ENCODE measurements at regions not wholly inside any gene's neighbourhood (a gene's known extent, or its start where the extent isn't known, plus 50 kb on each side); places are given as distances from the start of the nearest gene placed in this dataset.

- H3K4me3 ChIP-seq (ENCODE audit: low read depth, low read length) = no peak overlapping the region
- no peak for TF ChIP-seq CTCF (conservative IDR thresholded peaks at IDR 0.05; ENCODE audit: low read depth, low read length)
- no peak for DNase-seq (ENCODE audit: low read depth)
These were observed 98.0 kb upstream of the DCLK2 start for GRCh38 chr4:149980121-149980682.

GRCh38 chr4:149980941-149981340 lies 97.3 kb upstream of the DCLK2 start:
- TF ChIP-seq CTCF (conservative IDR thresholded peaks at IDR 0.05; ENCODE audit: low read depth, low read length) = peak; percentile 83
- H3K4me3 ChIP-seq (ENCODE audit: low read depth, low read length) = no peak overlapping the region

GRCh38 chr4:149983401-149983800 lies 94.8 kb upstream of the DCLK2 start:
- DNase-seq (ENCODE audit: low read depth) = no peak
- H3K4me3 ChIP-seq (ENCODE audit: low read depth, low read length) = no peak overlapping the region
- TF ChIP-seq CTCF (conservative IDR thresholded peaks at IDR 0.05; ENCODE audit: low read depth, low read length) = no peak

More at GRCh38 chr4:149980941-149981340, 97.3 kb upstream of the DCLK2 start:
- no peak for DNase-seq (ENCODE audit: low read depth)

GRCh38 chr4:149983931-149984330 lies 94.3 kb upstream of the DCLK2 start:
- no peak for DNase-seq (ENCODE audit: low read depth)
- no peak for TF ChIP-seq CTCF (conservative IDR thresholded peaks at IDR 0.05; ENCODE audit: low read depth, low read length)
- H3K4me3 ChIP-seq (ENCODE audit: low read depth, low read length) = no peak overlapping the region

- no peak overlapping the region for H3K4me3 ChIP-seq (ENCODE audit: low read depth, low read length)
- no peak for DNase-seq (ENCODE audit: low read depth)
- TF ChIP-seq CTCF (conservative IDR thresholded peaks at IDR 0.05; ENCODE audit: low read depth, low read length) = no peak
These were observed 92.3 kb upstream of the DCLK2 start for GRCh38 chr4:149985981-149986380.

GRCh38 chr4:149986917-149987316 lies 91.3 kb upstream of the DCLK2 start:
- no peak for DNase-seq (ENCODE audit: low read depth)
- H3K4me3 ChIP-seq (ENCODE audit: low read depth, low read length) = no peak overlapping the region
- no peak for TF ChIP-seq CTCF (conservative IDR thresholded peaks at IDR 0.05; ENCODE audit: low read depth, low read length)

GRCh38 chr4:149987330-149988086 lies 90.7 kb upstream of the DCLK2 start:
- no peak overlapping the region for H3K4me3 ChIP-seq (ENCODE audit: low read depth, low read length)
- no peak for DNase-seq (ENCODE audit: low read depth)
- TF ChIP-seq CTCF (conservative IDR thresholded peaks at IDR 0.05; ENCODE audit: low read depth, low read length) = no peak

All from epithelial cell of proximal tubule (primary cell).